ENCODE measurements at regions not wholly inside any gene's neighbourhood (a gene's known extent, or its start where the extent isn't known, plus 50 kb on each side); places are given as distances from the start of the nearest gene placed in this dataset.

- no peaks in the 10 kb centered on the region for H3K36me3 ChIP-seq (replicated peaks; ENCODE audit: insufficient read depth, low read depth)
- no peaks in the 10 kb centered on the region for H3K9me2 ChIP-seq (replicated peaks; ENCODE audit: insufficient read depth)
- H3K27ac ChIP-seq: no peak overlapping the region
- no peak overlapping the region for H3K4me2 ChIP-seq
- H3K4me3 ChIP-seq: no peak overlapping the region
- H3K4me1 ChIP-seq (ENCODE audit: insufficient read depth): peaks cover 4% of the 10 kb centered on the region
- no peak for TF ChIP-seq EZH2phosphoT487 (IDR thresholded peaks at IDR 0.05; ENCODE audit: low read depth, severe bottlenecking, unreplicated experiment)
- no peak for TF ChIP-seq EZH2 (IDR thresholded peaks at IDR 0.05; ENCODE audit: borderline replicate concordance)
- TF ChIP-seq CTCF (IDR thresholded peaks at IDR 0.05; ENCODE audit: poor library complexity): no peak
- DNase-seq (ENCODE audit: low spot score): no peak
- WGBS (ENCODE audit: low lambda C conversion rate, missing lambda C conversion rate): 81% methylated on average over 1 of the region's 1 CpG
- H3K79me2 ChIP-seq: no peaks in the 10 kb centered on the region
- H3K27me3 ChIP-seq: no peaks in the 10 kb centered on the region
- no peaks in the 10 kb centered on the region for H4K20me1 ChIP-seq (ENCODE audit: insufficient read depth, poor library complexity, severe bottlenecking)
- no peaks in the 10 kb centered on the region for H3K9me3 ChIP-seq (ENCODE audit: low read depth)
- no peak overlapping the region for H2AFZ ChIP-seq
Observed at GRCh38 chr3:156764751-156765150, 61.4 kb upstream of the LEKR1 start.

GRCh38 chr3:156768390-156768789 is 57.8 kb upstream of the LEKR1 start:
- Histone ChIP-seq H2AFZ (no peak overlapping the region), H3K4me3 (no peak overlapping the region), H3K79me2 (no peaks in the 10 kb centered on the region), H3K9me2 (replicated peaks; ENCODE audit: insufficient read depth) (no peaks in the 10 kb centered on the region), H3K4me2 (no peak overlapping the region), H4K20me1 (ENCODE audit: insufficient read depth, poor library complexity, severe bottlenecking) (no peaks in the 10 kb centered on the region), H3K9me3 (ENCODE audit: low read depth) (no peaks in the 10 kb centered on the region), H3K36me3 (replicated peaks; ENCODE audit: insufficient read depth, low read depth) (no peaks in the 10 kb centered on the region), H3K4me1 (ENCODE audit: insufficient read depth) (no peaks in the 10 kb centered on the region), H3K27me3 (no peaks in the 10 kb centered on the region), H3K27ac (no peak overlapping the region)
- DNase-seq (ENCODE audit: low spot score): no peak
- TF ChIP-seq CTCF (IDR thresholded peaks at IDR 0.05; ENCODE audit: poor library complexity) (no peak), EZH2phosphoT487 (IDR thresholded peaks at IDR 0.05; ENCODE audit: low read depth, severe bottlenecking, unreplicated experiment) (no peak), EZH2 (IDR thresholded peaks at IDR 0.05; ENCODE audit: borderline replicate concordance) (no peak)
- WGBS (ENCODE audit: low lambda C conversion rate, missing lambda C conversion rate): 97% methylated on average over 3 of the region's 3 CpGs

GRCh38 chr3:156769721-156770654 is 56.2 kb upstream of the LEKR1 start:
- 76% methylated on average over 3 of the region's 3 CpGs for WGBS (ENCODE audit: low lambda C conversion rate, missing lambda C conversion rate)
- H3K4me3 ChIP-seq: no peak overlapping the region
- DNase-seq (ENCODE audit: low spot score): no peak
- no peak overlapping the region for H2AFZ ChIP-seq
- H3K27me3 ChIP-seq: no peaks in the 10 kb centered on the region
- no peak overlapping the region for H3K4me2 ChIP-seq
- no peaks in the 10 kb centered on the region for H3K9me2 ChIP-seq (replicated peaks; ENCODE audit: insufficient read depth)
- no peaks in the 10 kb centered on the region for H3K36me3 ChIP-seq (replicated peaks; ENCODE audit: insufficient read depth, low read depth)
- H3K79me2 ChIP-seq: no peaks in the 10 kb centered on the region
- H3K9me3 ChIP-seq (ENCODE audit: low read depth): no peaks in the 10 kb centered on the region
- H3K27ac ChIP-seq: no peak overlapping the region
- no peaks in the 10 kb centered on the region for H3K4me1 ChIP-seq (ENCODE audit: insufficient read depth)
- TF ChIP-seq CTCF (IDR thresholded peaks at IDR 0.05; ENCODE audit: poor library complexity) (no peak), EZH2 (IDR thresholded peaks at IDR 0.05; ENCODE audit: borderline replicate concordance) (no peak), EZH2phosphoT487 (IDR thresholded peaks at IDR 0.05; ENCODE audit: low read depth, severe bottlenecking, unreplicated experiment) (no peak)
- H4K20me1 ChIP-seq (ENCODE audit: insufficient read depth, poor library complexity, severe bottlenecking): no peaks in the 10 kb centered on the region
